Upper lobe of left lung (tissue), 4 donors: ENCODE measurements at regions not wholly inside any gene's neighbourhood (a gene's known extent, or its start where the extent isn't known, plus 50 kb on each side); places are given as distances from the start of the nearest gene placed in this dataset.

Source experiments
- CTCF ChIP-seq, 6 experiments: fragments of 450-650 bp in 4 of 6; fragments of 200-600 bp in 2 of 6; sonication (generic) in 2 of 6; IDR thresholded peaks; one replicate each; pipeline ENCODE4 v1.5.1; 2016 to 2019; ENCODE audit warnings: antibody characterized with exemption in 6 of 6
- POLR2A ChIP-seq, 4 donors: fragments of 450-650 bp; IDR thresholded peaks; one replicate each; pipeline ENCODE4 v1.5.1; 2016 to 2017; ENCODE audit warnings: antibody characterized with exemption in 4 of 4, mild to moderate bottlenecking in 2 of 4
- POLR2AphosphoS5 ChIP-seq, 2 donors: sonication (generic); formaldehyde crosslinking; IDR thresholded peaks; one replicate each; pipeline ENCODE4 v1.5.1; 2017; ENCODE audit warnings: antibody characterized with exemption in 2 of 2

- TF ChIP-seq POLR2A (IDR thresholded peaks at IDR 0.05) (no peak), CTCF (IDR thresholded peaks at IDR 0.05) (no peak), POLR2AphosphoS5 (IDR thresholded peaks at IDR 0.05) (no peak)
Observed at GRCh38 chr10:2913474-2913873, 153.9 kb upstream of the PFKP start.
